DND-41 (cell line): ENCODE measurements at regions not wholly inside any gene's neighbourhood (a gene's known extent, or its start where the extent isn't known, plus 50 kb on each side); places are given as distances from the start of the nearest gene placed in this dataset.

Experiments
- ATAC-seq: fragments of 200-7000 bp; cut with Tn5 transposase; 3 replicates; pipeline ENCODE4 v1.9.1; 2021; ENCODE audit warnings: low read depth; ENCODE audit not compliant: insufficient read depth
- DNase-seq: peaks from one replicate; pipeline ENCODE4 v3.0.0-alpha.2; 2020
- H2AFZ ChIP-seq: 2 replicates; pipeline ENCODE4 v1.6.0; 2012; ENCODE audit warnings: low read depth, low read length
- H3K27ac ChIP-seq: 2 replicates; pipeline ENCODE4 v1.5.1; 2012; ENCODE audit warnings: low read length, inconsistent platforms
- H3K27me3 ChIP-seq: fragments of 200-600 bp; sonication (generic); 2 replicates; pipeline ENCODE4 v1.6.0; 2012; ENCODE audit warnings: low read length, mild to moderate bottlenecking, inconsistent platforms; ENCODE audit not compliant: insufficient read depth, poor library complexity
- H3K36me3 ChIP-seq: 2 replicates; pipeline ENCODE4 v1.5.1; 2012; ENCODE audit warnings: low read length, inconsistent platforms; ENCODE audit not compliant: insufficient read depth
- H3K4me1 ChIP-seq: 2 replicates; pipeline ENCODE4 v1.5.1; 2012; ENCODE audit warnings: mild to moderate bottlenecking, low read length; ENCODE audit not compliant: insufficient read depth
- H3K4me2 ChIP-seq: 2 replicates; pipeline ENCODE4 v1.6.0; 2012; ENCODE audit warnings: mild to moderate bottlenecking, moderate library complexity, low read length, inconsistent platforms; ENCODE audit not compliant: insufficient read depth
- H3K4me3 ChIP-seq, 2 experiments: fragments of 200-600 bp in 1 of 2; shearing (Covaris generic) in 1 of 2; 2 replicates each; pipeline ENCODE4 v1.5.1; 2012 to 2016; ENCODE audit warnings: inconsistent platforms in 2 of 2, low read length in 2 of 2, mild to moderate bottlenecking in 2 of 2, low read depth in 1 of 2, moderate library complexity in 1 of 2
- H3K79me2 ChIP-seq: 2 replicates; pipeline ENCODE4 v1.6.0; 2012; ENCODE audit warnings: low read length, inconsistent platforms; ENCODE audit not compliant: insufficient read depth
- H3K9ac ChIP-seq: 2 replicates; pipeline ENCODE4 v1.6.0; 2012; ENCODE audit warnings: low read depth, mild to moderate bottlenecking, inconsistent platforms, low read length, moderate library complexity
- H3K9me3 ChIP-seq: 2 replicates; pipeline ENCODE4 v1.5.1; 2012; ENCODE audit warnings: low read length, moderate library complexity, mild to moderate bottlenecking, inconsistent platforms; ENCODE audit not compliant: insufficient read depth, severe bottlenecking
- H4K20me1 ChIP-seq: 2 replicates; pipeline ENCODE4 v1.6.0; 2012; ENCODE audit warnings: low read length; ENCODE audit not compliant: insufficient read depth
- EZH2 ChIP-seq: IDR thresholded peaks from 3 replicates; pipeline ENCODE4 v1.6.1; 2012; ENCODE audit warnings: borderline replicate concordance, low read depth, mild to moderate bottlenecking, moderate library complexity, low read length, inconsistent platforms; ENCODE audit not compliant: severe bottlenecking
- TF ChIP-seq, protein P1 (sequence below): IDR thresholded peaks from 2 replicates; pipeline ENCODE4 v1.5.1; 2012; ENCODE audit warnings: borderline replicate concordance, low read length, moderate library complexity, mild to moderate bottlenecking; ENCODE audit not compliant: poor library complexity, severe bottlenecking; ENCODE audit errors: extremely low read depth

DNA sequence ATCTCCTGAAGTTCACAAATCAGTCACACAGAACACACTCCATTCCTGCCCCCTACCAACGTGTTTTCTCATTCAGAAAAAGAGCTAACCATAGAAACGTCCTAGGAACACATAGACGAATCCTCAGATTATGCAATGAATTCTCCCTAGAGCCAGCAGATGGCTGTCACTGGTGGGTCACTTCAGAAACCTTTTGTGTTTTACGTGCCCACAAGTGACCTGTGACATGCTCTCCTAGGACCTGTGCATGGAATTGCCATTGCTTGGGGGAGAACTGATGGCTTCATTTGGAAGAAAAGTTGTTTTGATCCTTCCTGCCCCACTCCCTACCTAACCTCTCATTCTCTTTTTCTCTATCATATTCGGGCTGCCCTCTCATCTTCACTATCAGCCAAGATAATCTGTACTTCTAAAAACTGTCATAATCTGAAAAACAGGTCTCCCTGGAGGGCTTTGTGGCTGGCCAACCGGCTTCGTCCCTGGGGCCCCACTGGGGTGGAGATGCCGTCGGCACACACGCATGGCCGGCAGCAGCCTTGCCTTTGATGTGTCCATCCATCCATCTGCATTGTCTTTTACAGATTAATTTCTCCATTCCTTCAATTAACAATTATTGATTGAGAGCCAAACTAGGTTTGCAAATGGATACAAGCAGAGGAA lies 144.1 kb upstream of the SERP2 start:
- H3K4me3 ChIP-seq: no peak overlapping the region
- no peak overlapping the region for H3K9ac ChIP-seq
- H3K4me2 ChIP-seq: no peak overlapping the region
- TF ChIP-seq, protein P1, sequence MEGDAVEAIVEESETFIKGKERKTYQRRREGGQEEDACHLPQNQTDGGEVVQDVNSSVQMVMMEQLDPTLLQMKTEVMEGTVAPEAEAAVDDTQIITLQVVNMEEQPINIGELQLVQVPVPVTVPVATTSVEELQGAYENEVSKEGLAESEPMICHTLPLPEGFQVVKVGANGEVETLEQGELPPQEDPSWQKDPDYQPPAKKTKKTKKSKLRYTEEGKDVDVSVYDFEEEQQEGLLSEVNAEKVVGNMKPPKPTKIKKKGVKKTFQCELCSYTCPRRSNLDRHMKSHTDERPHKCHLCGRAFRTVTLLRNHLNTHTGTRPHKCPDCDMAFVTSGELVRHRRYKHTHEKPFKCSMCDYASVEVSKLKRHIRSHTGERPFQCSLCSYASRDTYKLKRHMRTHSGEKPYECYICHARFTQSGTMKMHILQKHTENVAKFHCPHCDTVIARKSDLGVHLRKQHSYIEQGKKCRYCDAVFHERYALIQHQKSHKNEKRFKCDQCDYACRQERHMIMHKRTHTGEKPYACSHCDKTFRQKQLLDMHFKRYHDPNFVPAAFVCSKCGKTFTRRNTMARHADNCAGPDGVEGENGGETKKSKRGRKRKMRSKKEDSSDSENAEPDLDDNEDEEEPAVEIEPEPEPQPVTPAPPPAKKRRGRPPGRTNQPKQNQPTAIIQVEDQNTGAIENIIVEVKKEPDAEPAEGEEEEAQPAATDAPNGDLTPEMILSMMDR: no peak
- no peak for TF ChIP-seq EZH2
- H3K27me3 ChIP-seq: no peaks in the 10 kb centered on the region
- H3K36me3 ChIP-seq: no peaks in the 10 kb centered on the region
- no peaks in the 10 kb centered on the region for H3K4me1 ChIP-seq
- H3K79me2 ChIP-seq: no peaks in the 10 kb centered on the region
- no peak for DNase-seq
- no peak overlapping the region for H3K27ac ChIP-seq
- H2AFZ ChIP-seq: no peak overlapping the region
- ATAC-seq: no peak
- no peaks in the 10 kb centered on the region for H3K9me3 ChIP-seq
- no peaks in the 10 kb centered on the region for H4K20me1 ChIP-seq

DNA sequence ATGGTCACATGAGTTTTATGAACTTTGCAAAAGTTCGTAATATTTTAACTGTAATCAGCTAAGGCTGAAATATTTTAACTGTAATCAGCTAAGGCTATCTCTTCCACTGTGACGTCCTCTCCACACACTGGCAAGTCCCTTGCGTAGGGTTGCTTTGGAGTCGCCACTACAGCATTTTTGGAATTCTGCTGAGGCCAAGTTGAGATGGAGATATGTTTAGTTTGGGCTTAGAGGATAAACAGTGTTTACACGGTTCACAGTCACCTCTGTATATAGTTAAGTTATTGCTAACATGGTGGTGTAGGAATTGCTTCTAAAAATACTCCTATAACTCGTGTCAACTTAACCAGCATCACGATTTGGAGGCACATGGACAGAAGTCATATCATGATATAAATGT lies 143.6 kb upstream of the SERP2 start:
- Histone ChIP-seq H3K4me2 (no peak overlapping the region), H3K9me3 (no peaks in the 10 kb centered on the region), H2AFZ (no peak overlapping the region), H3K27me3 (no peaks in the 10 kb centered on the region), H3K9ac (no peak overlapping the region), H4K20me1 (no peaks in the 10 kb centered on the region), H3K27ac (no peak overlapping the region), H3K4me3 (no peak overlapping the region), H3K79me2 (no peaks in the 10 kb centered on the region), H3K4me1 (no peaks in the 10 kb centered on the region), H3K36me3 (no peaks in the 10 kb centered on the region)
- TF ChIP-seq EZH2: no peak
- TF ChIP-seq, protein P1: no peak
- no peak for ATAC-seq
- no peak for DNase-seq

DNA sequence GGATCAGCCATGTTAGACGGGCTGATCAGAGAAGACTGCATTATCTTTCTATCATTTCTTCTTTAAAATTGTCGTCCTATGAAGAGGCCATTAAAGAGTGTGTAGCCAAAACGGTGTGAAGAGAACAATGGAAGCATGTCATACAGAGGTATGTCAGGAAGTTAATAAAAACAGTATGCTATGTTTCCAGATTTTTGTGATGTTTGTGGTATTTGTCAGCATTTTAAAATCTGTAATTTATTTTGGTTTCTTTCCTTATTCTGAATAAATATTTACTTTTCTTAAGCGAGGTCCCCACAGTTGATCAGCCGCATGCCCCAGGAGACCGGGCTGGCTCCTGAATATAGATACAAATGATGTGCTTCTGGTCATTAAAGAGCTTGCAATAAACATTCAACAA lies 142.9 kb upstream of the SERP2 start:
- TF ChIP-seq, protein P1: no peak
- TF ChIP-seq EZH2: no peak
- H3K4me3 ChIP-seq: no peak overlapping the region
- H3K9ac ChIP-seq: no peak overlapping the region
- H3K27ac ChIP-seq: no peak overlapping the region
- no peaks in the 10 kb centered on the region for H3K27me3 ChIP-seq
- no peaks in the 10 kb centered on the region for H3K36me3 ChIP-seq
- ATAC-seq: no peak
- H3K79me2 ChIP-seq: no peaks in the 10 kb centered on the region
- no peak overlapping the region for H2AFZ ChIP-seq
- no peak overlapping the region for H3K4me2 ChIP-seq
- H3K4me1 ChIP-seq: no peaks in the 10 kb centered on the region
- DNase-seq: no peak
- H3K9me3 ChIP-seq: no peaks in the 10 kb centered on the region
- no peaks in the 10 kb centered on the region for H4K20me1 ChIP-seq
